Activated T-helper 2 cell treated with anti-CD3 and anti-CD28 coated beads, Interferon-gamma antibody, Interleukin-2, Interleukin-4, amounts not matched to agents 10 μg/mL and 5 μg/mL and 100 μg/mL, durations not matched to agents 14 hours and 24 hours and 36 hours (primary cell): ENCODE measurements at regions not wholly inside any gene's neighbourhood (a gene's known extent, or its start where the extent isn't known, plus 50 kb on each side); places are given as distances from the start of the nearest gene placed in this dataset.
"Not testable (repeated sequence)": the region's sequence is repeated elsewhere in the genome, so short reads cannot be mapped to it uniquely, and the experiment has no call there.

Source experiments
- DNase-seq: peaks from one replicate; pipeline ENCODE4 v3.0.0; 2021; ENCODE audit warnings: low spot score
- H3K27ac Mint-ChIP-seq: one replicate; pipeline ENCODE4 v1.8.0; 2021; ENCODE audit warnings: mixed read lengths
- H3K27me3 Mint-ChIP-seq: one replicate; pipeline ENCODE4 v1.8.0; 2021; ENCODE audit warnings: low read depth, mixed read lengths
- H3K36me3 Mint-ChIP-seq: one replicate; pipeline ENCODE4 v1.8.0; 2021; ENCODE audit warnings: low read depth, mixed read lengths
- H3K4me1 Mint-ChIP-seq: one replicate; pipeline ENCODE4 v1.8.0; 2021; ENCODE audit warnings: low read depth, mixed read lengths
- H3K4me3 Mint-ChIP-seq: one replicate; pipeline ENCODE4 v1.8.0; 2021; ENCODE audit warnings: low read depth, mild to moderate bottlenecking, moderate library complexity, mixed read lengths
- H3K9me3 Mint-ChIP-seq: one replicate; pipeline ENCODE4 v1.8.0; 2021; ENCODE audit warnings: mixed read lengths
- intact Hi-C: fragments of 100-400 bp; cut with micrococcal nuclease; formaldehyde crosslinking; loops from one replicate; pipeline ENCODE4 v1.15.1; 2023

GRCh38 chr7:113307147-113307546 is 188.8 kb upstream of the SMIM30 start:
- Mint-ChIP-seq H3K4me3 (no peak overlapping the region), H3K36me3 (no peaks in the 10 kb centered on the region), H3K4me1 (peaks cover 2% of the 10 kb centered on the region), H3K27me3 (no peaks in the 10 kb centered on the region), H3K27ac (no peak overlapping the region), H3K9me3 (no peaks in the 10 kb centered on the region)
- intact Hi-C loops: no loop called here
- DNase-seq: no peak

- H3K4me3 Mint-ChIP-seq: no peak overlapping the region
- H3K27me3 Mint-ChIP-seq: no peaks in the 10 kb centered on the region
- H3K9me3 Mint-ChIP-seq: no peaks in the 10 kb centered on the region
- peaks cover 2% of the 10 kb centered on the region for H3K4me1 Mint-ChIP-seq
- intact Hi-C loops: no loop called here
- no peak overlapping the region for H3K27ac Mint-ChIP-seq
- no peak for DNase-seq
- H3K36me3 Mint-ChIP-seq: no peaks in the 10 kb centered on the region
Observed at GRCh38 chr7:113306302-113306701, 187.9 kb upstream of the SMIM30 start.

DNA sequence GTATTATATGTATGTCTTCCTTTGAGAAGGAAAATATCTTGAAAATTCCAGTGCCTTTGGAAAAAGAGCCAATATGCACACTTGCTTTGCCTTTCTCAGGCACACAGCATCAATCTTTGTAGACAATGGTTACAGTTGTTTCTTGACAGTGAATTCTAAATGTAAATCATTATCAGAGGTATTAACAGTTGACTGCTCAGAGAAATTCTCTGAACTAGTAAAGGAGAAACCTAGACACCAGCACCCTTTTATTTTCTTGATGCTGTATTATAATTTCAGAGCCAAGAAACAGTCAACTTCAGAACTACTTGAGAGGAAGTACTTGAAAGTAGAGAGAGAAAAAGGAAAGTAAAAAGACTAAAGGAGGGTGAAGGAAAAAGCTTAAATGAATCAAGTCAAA is 185.8 kb upstream of the SMIM30 start:
- H3K4me1 Mint-ChIP-seq: peaks cover 2% of the 10 kb centered on the region
- H3K36me3 Mint-ChIP-seq: no peaks in the 10 kb centered on the region
- DNase-seq: no peak
- H3K4me3 Mint-ChIP-seq: no peak overlapping the region
- H3K27me3 Mint-ChIP-seq: no peaks in the 10 kb centered on the region
- H3K9me3 Mint-ChIP-seq: no peaks in the 10 kb centered on the region
- intact Hi-C loops: no loop called here
- H3K27ac Mint-ChIP-seq: no peak overlapping the region

GRCh38 chr7:113303388-113303787 is 185.0 kb upstream of the SMIM30 start:
- H3K9me3 Mint-ChIP-seq, H3K27ac Mint-ChIP-seq, H3K4me3 Mint-ChIP-seq, DNase-seq, H3K36me3 Mint-ChIP-seq, intact Hi-C loops, H3K4me1 Mint-ChIP-seq, H3K27me3 Mint-ChIP-seq: not testable (repeated sequence)

GRCh38 chr7:113301983-113302382 is 183.6 kb upstream of the SMIM30 start:
- no peaks in the 10 kb centered on the region for H3K9me3 Mint-ChIP-seq
- no peak overlapping the region for H3K27ac Mint-ChIP-seq
- H3K4me1 Mint-ChIP-seq: no peaks in the 10 kb centered on the region
- no peaks in the 10 kb centered on the region for H3K27me3 Mint-ChIP-seq
- H3K36me3 Mint-ChIP-seq: no peaks in the 10 kb centered on the region
- no peak for DNase-seq
- intact Hi-C loops: no loop called here
- H3K4me3 Mint-ChIP-seq: no peak overlapping the region

DNA sequence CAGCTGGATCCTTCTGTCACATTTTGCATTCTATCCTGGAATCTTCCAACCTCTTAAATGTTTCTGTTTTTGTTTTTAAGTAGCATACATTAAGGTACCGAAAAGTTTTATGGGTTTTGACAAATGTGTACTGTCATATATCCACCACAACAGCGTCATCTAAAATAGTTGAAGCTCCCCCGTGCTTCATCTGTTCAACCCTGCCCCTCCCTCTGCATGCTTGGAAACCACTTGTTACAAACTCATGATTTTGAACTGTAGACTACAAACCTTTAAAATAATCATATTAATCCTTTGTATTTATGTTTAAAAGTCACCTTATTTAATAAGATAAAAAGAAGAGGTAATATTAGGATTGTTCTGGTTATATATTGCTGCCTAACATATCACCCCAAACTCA is 182.8 kb upstream of the SMIM30 start:
- intact Hi-C loops: no loop called here
- Mint-ChIP-seq H3K4me1 (no peaks in the 10 kb centered on the region), H3K27ac (no peak overlapping the region), H3K4me3 (no peak overlapping the region), H3K9me3 (no peaks in the 10 kb centered on the region), H3K36me3 (no peaks in the 10 kb centered on the region), H3K27me3 (no peaks in the 10 kb centered on the region)
- DNase-seq: no peak

DNA sequence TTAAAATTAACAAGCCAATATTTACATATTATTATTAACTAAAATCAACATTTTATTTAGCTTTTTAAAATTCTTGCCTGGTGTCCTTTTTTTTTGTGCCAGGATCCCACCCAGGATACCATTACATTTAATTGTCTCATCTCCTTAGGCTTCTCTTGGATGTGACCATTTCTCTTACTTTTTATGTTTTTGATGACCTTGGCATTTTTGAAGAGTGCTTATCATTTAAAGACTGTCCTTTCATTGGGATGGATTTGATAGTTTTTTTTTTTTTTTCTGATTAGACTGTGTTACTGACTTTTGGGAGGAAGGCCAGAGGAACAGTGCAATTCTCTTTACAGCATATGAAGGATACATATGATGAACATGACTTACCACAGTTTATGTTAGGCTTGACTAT is 181.4 kb upstream of the SMIM30 start:
- no peak overlapping the region for H3K4me3 Mint-ChIP-seq
- H3K27ac Mint-ChIP-seq: no peak overlapping the region
- H3K27me3 Mint-ChIP-seq: no peaks in the 10 kb centered on the region
- H3K4me1 Mint-ChIP-seq: no peaks in the 10 kb centered on the region
- no peak for DNase-seq
- no peaks in the 10 kb centered on the region for H3K9me3 Mint-ChIP-seq
- H3K36me3 Mint-ChIP-seq: no peaks in the 10 kb centered on the region
- intact Hi-C loops: no loop called here

DNA sequence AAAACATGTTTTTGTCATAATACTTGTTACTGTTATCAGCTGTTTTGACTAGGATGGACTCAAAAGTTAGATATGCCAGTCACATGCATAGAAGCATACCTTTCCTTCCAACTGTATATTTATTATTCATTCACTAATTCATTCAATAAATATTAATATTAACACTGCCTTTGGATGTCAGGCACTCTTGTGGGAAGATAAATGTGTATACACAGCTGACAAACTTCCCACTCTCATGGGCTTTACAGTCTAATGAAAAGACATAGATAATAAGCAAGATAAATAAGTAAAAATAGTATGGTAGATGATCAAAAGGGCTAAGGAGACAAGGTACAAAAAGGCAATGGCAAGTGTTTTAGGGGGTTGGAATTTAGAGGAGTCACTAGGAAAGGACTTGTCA is 180.1 kb upstream of the SMIM30 start:
- no peaks in the 10 kb centered on the region for H3K9me3 Mint-ChIP-seq
- DNase-seq: no peak

DNA sequence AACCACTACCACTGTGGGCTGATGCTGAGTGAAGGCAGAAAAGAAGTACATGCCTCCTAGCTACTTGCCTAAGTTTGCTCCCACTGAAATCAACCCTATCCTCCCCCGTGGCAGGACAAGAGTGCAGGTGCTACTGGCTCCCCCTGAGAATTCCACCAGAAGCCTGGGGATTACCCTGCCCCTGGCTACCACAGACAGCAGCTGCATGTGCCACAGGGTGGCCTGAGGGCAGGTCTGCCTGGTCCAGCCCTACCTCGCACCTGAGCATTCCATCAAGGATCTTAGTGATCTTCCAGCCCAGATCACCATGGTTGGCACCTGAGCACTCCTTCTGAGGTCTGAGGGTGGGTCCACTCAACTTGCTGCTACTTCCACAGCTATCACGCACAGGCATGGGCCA is 176.4 kb upstream of the SMIM30 start:
- H3K9me3 Mint-ChIP-seq: no peaks in the 10 kb centered on the region
- H3K4me1 Mint-ChIP-seq: no peaks in the 10 kb centered on the region
- no peaks in the 10 kb centered on the region for H3K36me3 Mint-ChIP-seq
- no peak overlapping the region for H3K27ac Mint-ChIP-seq
- intact Hi-C loops: no loop called here
- H3K4me3 Mint-ChIP-seq: no peak overlapping the region
- no peaks in the 10 kb centered on the region for H3K27me3 Mint-ChIP-seq
- DNase-seq: no peak

More for the DNA sequence above, 180.1 kb upstream of the SMIM30 start:
- H3K36me3 Mint-ChIP-seq: no peaks in the 10 kb centered on the region
- no peak overlapping the region for H3K4me3 Mint-ChIP-seq
- intact Hi-C loops: no loop called here
- no peak overlapping the region for H3K27ac Mint-ChIP-seq
- H3K27me3 Mint-ChIP-seq: no peaks in the 10 kb centered on the region
- H3K4me1 Mint-ChIP-seq: no peaks in the 10 kb centered on the region

DNA sequence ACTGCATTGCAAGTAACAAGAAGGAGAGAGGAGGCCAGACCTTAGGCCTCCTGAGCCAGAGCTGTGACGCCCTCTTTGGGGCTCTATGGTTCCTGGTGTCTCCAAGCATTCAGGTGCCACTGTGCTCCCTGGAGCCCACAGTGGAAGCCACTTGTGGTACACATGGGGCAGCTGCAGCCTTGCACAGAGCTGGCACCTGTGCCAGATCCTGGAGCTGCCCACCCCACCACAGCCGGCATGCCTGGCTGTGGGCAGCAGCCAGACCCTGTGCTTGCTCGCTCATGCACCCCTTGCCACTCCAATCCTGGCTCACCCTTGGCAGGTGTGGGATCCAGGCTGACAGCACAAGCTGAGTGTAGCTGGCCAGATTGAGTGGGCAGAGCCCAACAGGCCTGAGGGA is 173.8 kb upstream of the SMIM30 start:
- Mint-ChIP-seq H3K27me3 (peaks cover 2% of the 10 kb centered on the region), H3K4me3 (no peak overlapping the region), H3K4me1 (no peaks in the 10 kb centered on the region), H3K36me3 (no peaks in the 10 kb centered on the region), H3K9me3 (no peaks in the 10 kb centered on the region), H3K27ac (no peak overlapping the region)
- intact Hi-C loops: no loop called here
- no peak for DNase-seq

GRCh38 chr7:113291058-113291457 is 172.7 kb upstream of the SMIM30 start:
- Mint-ChIP-seq H3K4me1 (no peaks in the 10 kb centered on the region), H3K27ac (no peak overlapping the region), H3K9me3 (no peaks in the 10 kb centered on the region)

DNA sequence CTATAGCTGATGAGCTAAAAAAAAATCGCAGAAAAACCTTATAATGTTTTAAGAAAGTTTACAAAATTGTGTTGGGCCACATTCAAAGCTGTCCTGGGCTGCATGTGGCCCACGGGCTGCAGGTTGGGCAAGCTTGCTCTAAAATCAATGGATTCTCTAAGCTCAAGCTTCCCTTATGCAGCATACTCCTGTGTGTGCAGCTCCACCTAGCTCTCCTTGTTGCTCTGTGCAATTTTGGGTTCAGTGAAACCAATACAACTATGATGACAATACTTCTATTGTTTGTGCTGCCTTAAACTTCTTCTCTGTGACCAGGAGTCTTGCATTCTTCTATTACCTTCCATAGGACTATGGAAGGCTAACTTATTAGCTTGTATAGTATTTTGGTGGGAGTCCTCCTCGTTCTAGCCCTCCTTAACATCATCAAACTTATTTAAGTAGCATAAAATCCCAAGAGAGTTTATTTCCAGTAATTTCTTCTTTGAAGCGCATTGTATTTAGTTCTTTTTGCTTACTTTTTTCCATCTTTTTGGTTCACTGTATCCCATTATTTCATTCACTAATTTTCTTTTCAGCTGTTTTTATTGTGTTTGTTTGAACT is 170.9 kb upstream of the SMIM30 start:
- H3K27ac Mint-ChIP-seq: no peak overlapping the region
- H3K4me3 Mint-ChIP-seq: no peak overlapping the region
- H3K27me3 Mint-ChIP-seq: peaks cover 2% of the 10 kb centered on the region
- H3K4me1 Mint-ChIP-seq: no peaks in the 10 kb centered on the region
- H3K36me3 Mint-ChIP-seq: no peaks in the 10 kb centered on the region
- no peak for DNase-seq
- no peaks in the 10 kb centered on the region for H3K9me3 Mint-ChIP-seq
- intact Hi-C loops: no loop called here

More at GRCh38 chr7:113291058-113291457, 172.7 kb upstream of the SMIM30 start:
- intact Hi-C loops: no loop called here
- Mint-ChIP-seq H3K4me3 (no peak overlapping the region), H3K36me3 (no peaks in the 10 kb centered on the region), H3K27me3 (peaks cover 2% of the 10 kb centered on the region)
- no peak for DNase-seq

DNA sequence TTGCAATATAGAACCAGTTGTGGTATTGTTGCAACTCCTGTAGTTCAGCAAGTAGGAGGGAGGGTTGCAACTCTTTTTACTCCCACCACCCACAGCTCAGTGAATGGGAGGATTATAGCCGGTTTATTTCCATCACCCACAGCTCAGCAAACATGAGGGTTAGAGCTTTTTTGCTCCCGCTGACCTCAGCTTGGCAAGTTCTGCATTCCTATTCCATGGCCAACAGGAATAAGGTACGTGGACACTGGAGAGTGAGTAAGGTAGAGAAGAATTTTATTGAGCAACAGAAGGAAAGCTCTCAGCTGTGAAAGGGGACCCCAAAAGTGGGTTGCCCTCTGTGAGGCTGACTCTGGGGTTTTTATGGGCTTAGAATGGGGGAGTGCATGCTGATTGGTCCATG is 167.1 kb upstream of the SMIM30 start:
- intact Hi-C loops: no loop called here
- Mint-ChIP-seq H3K27me3 (peaks cover 3% of the 10 kb centered on the region), H3K4me3 (no peak overlapping the region), H3K27ac (no peak overlapping the region), H3K36me3 (no peaks in the 10 kb centered on the region), H3K4me1 (peaks cover 5% of the 10 kb centered on the region), H3K9me3 (no peaks in the 10 kb centered on the region)
- DNase-seq: no peak

DNA sequence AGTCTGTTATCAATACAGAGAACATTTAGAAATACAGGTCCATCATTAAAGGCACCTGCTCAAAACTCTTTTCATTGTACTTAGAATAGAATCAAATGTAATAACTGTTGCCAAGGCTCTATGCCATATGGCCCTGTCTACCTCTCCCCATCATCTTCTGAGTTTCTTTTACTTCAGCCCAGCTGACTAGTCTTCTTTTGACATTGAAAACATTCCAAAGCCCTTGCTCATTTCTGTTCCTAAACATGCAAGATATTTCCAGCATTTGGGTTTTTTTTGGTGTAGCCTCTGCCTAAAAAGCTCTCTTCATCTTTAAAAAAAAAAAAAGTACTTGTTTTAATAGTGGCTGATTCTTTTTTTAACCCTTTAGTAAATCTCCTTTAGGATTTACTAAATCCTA is 165.5 kb upstream of the SMIM30 start:
- Mint-ChIP-seq H3K4me3 (no peak overlapping the region), H3K27ac (no peak overlapping the region), H3K27me3 (peaks cover 3% of the 10 kb centered on the region), H3K9me3 (no peaks in the 10 kb centered on the region), H3K36me3 (no peaks in the 10 kb centered on the region), H3K4me1 (peaks cover 5% of the 10 kb centered on the region)
- intact Hi-C loops: loop anchor here (2.0 kb wide), 1 partner anchor 161 kb away; no protein-coding TSS in a partner anchor
- no peak for DNase-seq
